ENCODE measurements at regions not wholly inside any gene's neighbourhood (a gene's known extent, or its start where the extent isn't known, plus 50 kb on each side); places are given as distances from the start of the nearest gene placed in this dataset.

GRCh38 chr16:86373276-86373901 lies 136.9 kb upstream of the FOXF1 start:
- CTCF ChIA-PET, result no interaction called here
- POLR2A ChIA-PET, result no interaction called here
- DNase-seq (ENCODE audit: extremely low spot score), result no peak
- no peak for TF ChIP-seq CTCF (IDR thresholded peaks at IDR 0.05; ENCODE audit: control extremely low read depth, extremely low read depth, low read depth, missing control alignments)

GRCh38 chr16:86374603-86375130 lies 135.7 kb upstream of the FOXF1 start:
- TF ChIP-seq CTCF (IDR thresholded peaks at IDR 0.05; ENCODE audit: control extremely low read depth, extremely low read depth, low read depth, missing control alignments), result no peak
- ChIA-PET POLR2A (no interaction called here), CTCF (no interaction called here)
- DNase-seq (ENCODE audit: extremely low spot score), result no peak

- ChIA-PET CTCF (no interaction called here), POLR2A (no interaction called here)
- TF ChIP-seq CTCF (IDR thresholded peaks at IDR 0.05; ENCODE audit: control extremely low read depth, extremely low read depth, low read depth, missing control alignments), result no peak
- DNase-seq (ENCODE audit: extremely low spot score), result no peak
These were observed 135.0 kb upstream of the FOXF1 start for GRCh38 chr16:86375364-86375763.

- CTCF ChIA-PET, result no interaction called here
- no peak for DNase-seq (ENCODE audit: extremely low spot score)
- TF ChIP-seq CTCF (IDR thresholded peaks at IDR 0.05; ENCODE audit: control extremely low read depth, extremely low read depth, low read depth, missing control alignments), result no peak
- POLR2A ChIA-PET, result no interaction called here
These were observed 134.5 kb upstream of the FOXF1 start for GRCh38 chr16:86375851-86376250.

GRCh38 chr16:86376837-86377236 lies 133.5 kb upstream of the FOXF1 start:
- DNase-seq (ENCODE audit: extremely low spot score), result no peak
- CTCF ChIA-PET, result no interaction called here
- POLR2A ChIA-PET, result no interaction called here
- TF ChIP-seq CTCF (IDR thresholded peaks at IDR 0.05; ENCODE audit: control extremely low read depth, extremely low read depth, low read depth, missing control alignments), result no peak

GRCh38 chr16:86377251-86378022 lies 132.9 kb upstream of the FOXF1 start:
- ChIA-PET CTCF (no interaction called here), POLR2A (no interaction called here)
- TF ChIP-seq CTCF (IDR thresholded peaks at IDR 0.05; ENCODE audit: control extremely low read depth, extremely low read depth, low read depth, missing control alignments), result no peak
- no peak for DNase-seq (ENCODE audit: extremely low spot score)
